ENCODE measurements at regions not wholly inside any gene's neighbourhood (a gene's known extent, or its start where the extent isn't known, plus 50 kb on each side); places are given as distances from the start of the nearest gene placed in this dataset.
"Not testable (repeated sequence)": the region's sequence is repeated elsewhere in the genome, so short reads cannot be mapped to it uniquely, and the experiment has no call there.

DNA sequence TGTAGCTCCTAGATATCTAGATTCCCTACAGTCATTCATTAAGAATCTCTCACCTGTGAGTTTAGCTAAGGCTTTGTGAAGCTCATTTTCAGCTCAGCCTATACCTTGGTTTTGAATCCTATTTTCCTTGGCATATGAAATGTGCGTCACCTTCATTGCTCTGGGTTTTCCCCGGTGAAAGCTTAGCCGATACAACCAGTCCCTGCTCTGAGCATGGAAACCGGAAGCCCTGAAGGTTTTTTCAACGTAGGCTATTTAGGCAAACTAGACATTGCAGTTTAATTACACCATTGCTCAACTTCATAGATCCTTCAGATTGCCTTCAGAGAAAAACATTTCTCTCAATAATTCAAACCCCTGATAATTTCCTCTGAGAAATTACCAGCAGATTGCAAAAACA is 206.8 kb upstream of the TPRG1 start:
- in situ Hi-C loops (cut with HindIII; ENCODE audit: low sequenced_read_pairs) = no loop called here

- in situ Hi-C loops (cut with HindIII; ENCODE audit: low sequenced_read_pairs) = no loop called here
Observed at GRCh38 chr3:188972310-188972709, 199.5 kb upstream of the TPRG1 start.

- in situ Hi-C loops (cut with HindIII; ENCODE audit: low sequenced_read_pairs) = no loop called here
Observed at GRCh38 chr3:188974856-188975599, 196.7 kb upstream of the TPRG1 start.

- in situ Hi-C loops (cut with HindIII; ENCODE audit: low sequenced_read_pairs) = no loop called here
Observed at GRCh38 chr3:188975600-188976314, 196.0 kb upstream of the TPRG1 start.

DNA sequence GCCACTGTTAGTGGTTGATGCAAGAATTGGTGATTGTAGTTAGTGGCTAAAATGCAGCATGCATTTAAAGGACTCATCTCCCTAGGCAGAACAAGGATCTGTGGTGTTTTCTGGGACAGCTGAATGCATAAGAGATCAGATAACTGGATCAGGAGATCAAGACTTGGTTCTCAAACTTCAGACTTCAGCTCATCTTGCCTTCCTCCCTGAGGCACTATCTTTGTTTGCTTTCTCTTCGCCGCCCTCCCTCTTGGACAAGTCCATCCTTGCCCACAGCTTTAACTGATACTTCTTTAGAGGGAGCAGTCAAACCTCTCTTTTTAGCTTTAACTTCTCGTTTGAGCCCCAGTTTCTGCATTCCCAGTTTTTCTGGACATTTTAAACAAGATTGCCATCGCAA is 195.4 kb upstream of the TPRG1 start:
- in situ Hi-C loops (cut with HindIII; ENCODE audit: low sequenced_read_pairs) = no loop called here

- in situ Hi-C loops (cut with HindIII; ENCODE audit: low sequenced_read_pairs) = no loop called here
Observed at GRCh38 chr3:188978421-188979171, 193.2 kb upstream of the TPRG1 start.

GRCh38 chr3:188979248-188979647 is 192.5 kb upstream of the TPRG1 start:
- in situ Hi-C loops (cut with HindIII; ENCODE audit: low sequenced_read_pairs) = no loop called here

DNA sequence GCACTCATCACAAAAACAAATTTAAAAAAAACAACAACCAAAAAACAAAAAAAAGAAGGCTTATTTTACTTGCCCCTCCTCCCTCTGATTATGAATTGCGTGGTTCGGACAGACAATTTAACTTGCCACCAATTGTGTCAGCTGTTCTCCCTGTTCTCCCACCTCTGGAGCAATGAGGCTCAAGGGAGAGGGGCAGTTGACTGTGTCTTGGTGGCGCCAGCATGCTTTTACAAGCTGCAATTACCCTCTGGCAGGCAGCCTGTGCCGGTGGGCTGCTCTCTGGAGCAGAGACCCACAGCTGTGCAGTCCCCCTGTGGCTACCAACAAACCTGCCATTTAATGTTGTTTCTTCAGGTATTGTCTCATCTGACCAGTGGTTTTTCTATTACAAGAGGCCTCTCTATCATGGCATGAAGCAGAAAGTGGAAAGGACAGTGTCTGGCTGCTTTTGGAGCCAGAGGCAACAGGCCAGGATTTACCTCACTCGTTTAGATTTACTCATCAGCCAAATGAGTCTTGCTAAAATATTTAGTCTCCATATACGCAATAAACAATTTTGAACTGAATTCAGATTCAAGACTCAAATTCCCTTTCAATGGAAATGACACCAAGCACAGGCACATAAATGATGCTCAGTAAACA is 192.0 kb upstream of the TPRG1 start:
- in situ Hi-C loops (cut with HindIII; ENCODE audit: low sequenced_read_pairs) = no loop called here

DNA sequence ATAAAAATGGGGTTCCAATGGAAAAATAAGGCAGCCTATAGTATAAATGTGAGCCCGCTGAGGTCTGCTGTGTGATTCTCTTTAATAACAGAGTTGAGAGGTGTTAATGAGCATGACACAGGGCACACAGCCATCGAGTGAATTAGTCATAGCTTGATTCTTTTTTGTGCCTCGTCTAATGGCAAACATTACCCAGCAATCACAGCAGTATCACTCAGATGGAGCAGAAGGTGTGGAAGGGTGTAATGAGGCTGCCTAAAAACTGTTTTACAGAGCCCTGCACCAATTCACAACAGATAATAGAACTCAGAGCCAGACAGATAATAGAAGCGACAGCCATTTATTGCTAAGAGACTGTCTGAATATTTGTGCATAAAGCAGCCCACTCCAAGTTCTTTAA is 178.6 kb upstream of the TPRG1 start:
- in situ Hi-C loops (cut with HindIII; ENCODE audit: low sequenced_read_pairs) = no loop called here

DNA sequence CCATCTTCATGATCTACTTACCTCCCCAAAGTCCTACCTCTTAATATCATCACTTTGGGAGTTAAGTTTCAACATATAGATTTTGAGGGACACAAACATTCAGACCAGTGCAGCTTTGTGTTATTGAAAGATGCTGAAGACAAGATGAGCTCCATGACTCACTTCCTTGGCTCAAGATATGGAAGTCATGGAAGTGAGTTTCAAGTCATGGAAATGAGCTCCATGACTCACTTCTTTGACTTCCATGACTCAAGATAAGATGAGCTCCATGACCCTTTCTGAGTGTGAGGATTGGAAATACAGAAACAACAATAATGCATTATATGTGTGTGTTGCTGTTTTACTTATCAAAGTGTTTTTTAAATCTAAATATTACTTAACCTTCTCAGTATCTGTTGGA is 170.2 kb upstream of the TPRG1 start:
- in situ Hi-C loops (cut with HindIII; ENCODE audit: low sequenced_read_pairs) = no loop called here

DNA sequence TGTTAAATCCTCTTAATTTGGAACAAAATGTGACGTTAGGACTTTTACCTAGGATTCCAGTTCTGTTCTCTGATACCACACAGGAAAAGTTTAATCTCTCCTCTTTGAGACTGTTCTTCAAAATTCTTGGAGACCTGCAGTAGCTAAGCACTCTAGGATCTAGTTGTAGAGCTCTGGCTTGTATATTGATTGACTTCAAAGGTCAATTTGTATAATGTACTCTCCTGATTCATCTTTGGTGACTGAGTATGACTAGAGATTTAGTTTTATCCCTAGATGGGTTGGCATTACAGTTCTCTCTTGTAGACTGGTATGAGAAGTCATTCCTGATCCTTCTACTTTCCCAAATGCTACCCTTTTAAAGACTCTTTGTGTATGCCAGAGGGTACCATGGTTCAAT is 168.4 kb upstream of the TPRG1 start:
- in situ Hi-C loops (cut with HindIII; ENCODE audit: low sequenced_read_pairs) = no loop called here

GRCh38 chr3:189013224-189013888 is 158.4 kb upstream of the TPRG1 start:
- in situ Hi-C loops (cut with HindIII; ENCODE audit: low sequenced_read_pairs) = no loop called here

GRCh38 chr3:189014526-189014925 is 157.2 kb upstream of the TPRG1 start:
- in situ Hi-C loops (cut with HindIII; ENCODE audit: low sequenced_read_pairs) = no loop called here

DNA sequence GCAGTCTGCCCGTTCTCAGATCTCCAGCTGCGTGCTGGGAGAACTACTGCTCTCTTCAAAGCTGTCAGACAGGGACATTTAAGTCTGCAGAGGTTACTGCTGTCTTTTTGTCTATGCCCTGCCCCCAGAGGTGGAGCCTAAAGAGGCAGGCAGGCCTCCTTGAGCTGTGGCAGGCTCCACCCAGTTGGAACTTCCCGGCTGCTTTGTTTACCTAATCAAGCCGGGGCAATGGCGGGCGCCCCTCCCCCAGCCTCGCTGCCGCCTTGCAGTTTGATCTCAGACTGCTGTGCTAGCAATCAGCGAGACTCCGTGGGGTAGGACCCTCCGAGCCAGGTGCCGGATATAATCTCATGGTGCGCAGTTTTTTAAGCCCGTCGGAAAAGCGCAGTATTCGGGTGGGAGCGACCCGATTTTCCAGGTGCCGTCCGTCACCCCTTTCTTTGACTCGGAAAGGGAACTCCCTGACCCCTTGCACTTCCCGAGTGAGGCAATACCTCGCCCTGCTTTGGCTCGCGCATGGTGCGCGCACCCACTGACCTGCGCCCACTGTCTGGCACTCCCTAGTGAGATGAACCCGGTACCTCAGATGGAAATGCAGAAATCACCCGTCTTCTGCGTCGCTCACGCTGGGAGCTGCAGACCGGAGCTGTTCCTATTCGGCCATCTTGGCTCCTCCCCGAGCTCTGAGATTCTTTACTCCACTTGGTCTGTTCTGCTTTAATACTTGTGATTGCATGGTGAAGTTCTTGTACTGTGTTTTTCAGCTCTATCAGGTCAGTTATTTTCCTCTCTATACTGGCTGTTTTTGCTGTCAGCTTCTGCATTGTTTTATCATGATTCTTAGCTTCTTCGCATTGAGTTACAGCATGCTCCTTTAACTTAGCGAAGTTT is 148.9 kb upstream of the TPRG1 start:
- in situ Hi-C loops (cut with HindIII; ENCODE audit: low sequenced_read_pairs) = not testable (repeated sequence)

DNA sequence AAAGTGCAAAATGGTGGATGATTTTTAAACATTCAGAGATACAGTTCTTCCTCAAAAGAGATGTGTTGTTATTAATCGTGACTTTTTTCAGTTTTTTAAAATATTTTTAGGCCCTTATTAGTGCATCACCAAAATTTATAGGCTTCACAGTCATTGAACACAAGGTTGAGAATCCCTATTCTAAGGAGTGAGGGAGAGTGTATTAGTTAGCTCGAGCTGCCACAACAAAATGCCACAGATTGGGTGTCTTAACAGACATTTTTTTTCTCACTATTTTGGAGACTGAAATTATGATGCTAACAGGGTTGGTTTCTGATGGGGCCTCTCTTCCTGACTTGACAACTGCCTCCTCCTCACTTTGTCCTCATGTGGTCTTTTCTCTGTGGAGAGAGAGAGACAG is 145.9 kb upstream of the TPRG1 start:
- in situ Hi-C loops (cut with HindIII; ENCODE audit: low sequenced_read_pairs) = no loop called here

DNA sequence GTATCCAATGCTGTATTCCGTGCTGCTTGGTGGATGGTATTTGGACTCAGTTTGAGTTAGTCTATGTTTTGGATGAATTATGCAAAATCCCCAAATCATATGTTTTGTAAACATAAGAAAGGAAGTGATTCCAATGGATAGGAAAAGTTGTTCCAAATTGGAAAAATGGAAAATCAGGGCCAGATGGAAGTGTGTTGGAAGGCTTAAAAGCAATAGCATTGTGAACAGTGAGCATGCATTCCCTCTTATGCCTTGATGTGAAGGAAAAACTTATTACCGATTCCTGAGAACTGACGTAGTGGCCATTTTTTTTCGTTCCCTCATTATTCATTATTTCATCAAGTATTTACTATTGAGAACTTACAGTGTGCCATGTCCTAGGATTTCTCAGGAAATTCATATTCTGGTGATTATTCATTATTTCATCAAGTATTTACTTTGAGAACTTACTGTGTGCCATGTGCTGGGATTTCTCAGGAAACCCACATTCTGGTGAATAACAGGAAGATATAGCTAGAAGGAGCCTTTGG is 144.1 kb upstream of the TPRG1 start:
- in situ Hi-C loops (cut with HindIII; ENCODE audit: low sequenced_read_pairs) = no loop called here

DNA sequence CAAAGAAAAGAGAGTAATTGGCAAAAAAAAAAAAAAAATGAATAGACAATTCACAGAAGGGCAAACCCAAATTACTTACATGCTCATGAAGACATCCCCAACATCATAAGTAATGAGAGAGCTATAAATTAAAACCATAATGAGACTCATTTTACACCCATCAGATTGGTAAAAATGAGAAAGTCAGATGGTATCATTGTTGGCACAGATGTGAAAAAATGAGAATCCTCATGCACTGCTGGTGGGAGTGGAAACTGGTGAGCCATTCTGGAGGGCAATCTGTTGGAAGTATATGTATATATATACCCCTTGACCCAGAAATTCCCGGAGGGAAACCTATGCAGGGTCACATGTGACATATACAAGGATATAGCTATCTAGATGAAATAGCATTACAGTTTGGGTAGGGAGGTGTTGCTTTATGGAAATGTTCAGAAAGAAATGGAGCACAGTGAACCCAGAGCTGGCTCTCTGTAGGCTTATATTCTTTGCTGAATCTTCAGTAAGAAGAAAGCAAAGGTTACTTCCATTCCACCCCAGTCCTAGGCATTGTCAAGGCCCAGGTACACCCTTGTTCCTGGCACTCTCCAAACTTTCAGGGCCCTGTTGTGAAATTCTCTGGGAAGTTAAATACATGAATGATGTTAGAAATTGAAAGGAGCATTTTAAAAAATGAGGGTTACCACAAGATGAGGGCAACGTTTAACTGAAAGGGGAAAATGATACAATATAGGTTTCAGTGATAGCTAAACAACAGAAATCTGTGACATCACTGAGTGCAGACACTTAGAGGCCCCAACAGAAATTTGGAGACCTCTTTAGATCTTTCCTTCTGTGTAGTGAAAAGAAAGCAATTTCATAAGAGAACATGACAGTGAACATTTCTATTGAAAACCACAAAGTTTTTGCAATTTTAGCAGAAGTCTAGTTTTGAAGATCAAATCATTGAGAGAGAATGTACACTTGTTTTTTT is 132.7 kb upstream of the TPRG1 start:
- in situ Hi-C loops (cut with HindIII; ENCODE audit: low sequenced_read_pairs) = no loop called here

GRCh38 chr3:189040656-189041335 is 131.0 kb upstream of the TPRG1 start:
- in situ Hi-C loops (cut with HindIII; ENCODE audit: low sequenced_read_pairs) = no loop called here
